Neural progenitor cell (in vitro differentiated cells): ENCODE measurements at regions not wholly inside any gene's neighbourhood (a gene's known extent, or its start where the extent isn't known, plus 50 kb on each side); places are given as distances from the start of the nearest gene placed in this dataset.

Source experiments
- DNase-seq: peaks from one replicate; pipeline ENCODE4 v3.0.0-alpha.2; 2016; ENCODE audit warnings: low spot score
- H2AFZ ChIP-seq: fragments of 200-600 bp; sonication (generic); replicated peaks from 2 replicates; pipeline ENCODE4 v1.6.1; 2016; ENCODE audit warnings: antibody characterized with exemption
- H3F3A ChIP-seq: fragments of 200-600 bp; sonication (generic); 2 replicates; pipeline ENCODE4 v1.6.1; 2016; ENCODE audit warnings: antibody characterized with exemption, low read depth
- H3K27ac ChIP-seq: fragments of 200-600 bp; sonication (generic); 2 replicates; pipeline ENCODE4 v1.5.1; 2016; ENCODE audit warnings: mild to moderate bottlenecking
- H3K27me3 ChIP-seq: fragments of 200-600 bp; sonication (generic); 2 replicates; pipeline ENCODE4 v1.6.1; 2016; ENCODE audit warnings: mild to moderate bottlenecking, moderate library complexity
- H3K36me3 ChIP-seq: fragments of 200-600 bp; sonication (generic); 2 replicates; pipeline ENCODE4 v1.5.1; 2016
- H3K4me1 ChIP-seq: fragments of 200-600 bp; sonication (generic); 2 replicates; pipeline ENCODE4 v1.6.1; 2016; ENCODE audit warnings: mixed run types
- H3K4me2 ChIP-seq: fragments of 200-600 bp; sonication (generic); 2 replicates; pipeline ENCODE4 v1.6.1; 2016
- H3K4me3 ChIP-seq: fragments of 200-600 bp; sonication (generic); 2 replicates; pipeline ENCODE4 v1.5.1; 2016
- H3K79me2 ChIP-seq: fragments of 200-600 bp; sonication (generic); 2 replicates; pipeline ENCODE4 v1.6.1; 2016; ENCODE audit warnings: low read depth
- H3K9ac ChIP-seq: fragments of 200-600 bp; sonication (generic); 2 replicates; pipeline ENCODE4 v1.6.1; 2016
- H3K9me3 ChIP-seq: fragments of 200-600 bp; sonication (generic); 2 replicates; pipeline ENCODE4 v1.5.1; 2016; ENCODE audit warnings: low read depth
- H4K20me1 ChIP-seq: fragments of 200-600 bp; sonication (generic); 2 replicates; pipeline ENCODE4 v1.6.1; 2016; ENCODE audit warnings: low read depth
- H3K27ac Mint-ChIP-seq: 3 replicates; pipeline ENCODE4 v1.8.0; 2021; ENCODE audit warnings: mixed read lengths
- H3K27me3 Mint-ChIP-seq: 2 replicates; pipeline ENCODE4 v1.8.0; 2022; ENCODE audit warnings: low read depth, mild to moderate bottlenecking, inconsistent platforms, moderate library complexity, mixed read lengths; ENCODE audit not compliant: insufficient read depth
- H3K36me3 Mint-ChIP-seq: 3 replicates; pipeline ENCODE4 v1.8.0; 2021; ENCODE audit warnings: mixed read lengths
- H3K4me1 Mint-ChIP-seq: 3 replicates; pipeline ENCODE4 v1.8.0; 2021; ENCODE audit warnings: mixed read lengths
- H3K4me3 Mint-ChIP-seq: 3 replicates; pipeline ENCODE4 v1.8.0; 2021; ENCODE audit warnings: mild to moderate bottlenecking, moderate library complexity, mixed read lengths
- H3K9me3 Mint-ChIP-seq: 3 replicates; pipeline ENCODE4 v1.8.0; 2020; ENCODE audit warnings: mixed read lengths
- EZH2 ChIP-seq: fragments of 200-600 bp; sonication (generic); IDR thresholded peaks from 2 replicates; pipeline ENCODE4 v1.6.1; 2017; ENCODE audit warnings: antibody characterized with exemption, mild to moderate bottlenecking, moderate library complexity
- EZH2phosphoT487 ChIP-seq: fragments of 200-600 bp; sonication (generic); IDR thresholded peaks from 2 replicates; pipeline ENCODE4 v1.6.1; 2017; ENCODE audit warnings: antibody characterized with exemption
- TF ChIP-seq, protein P1 (sequence below): fragments of 200-600 bp; sonication (generic); IDR thresholded peaks from 2 replicates; pipeline ENCODE4 v1.5.1; 2017; ENCODE audit warnings: antibody characterized with exemption, mild to moderate bottlenecking

DNA sequence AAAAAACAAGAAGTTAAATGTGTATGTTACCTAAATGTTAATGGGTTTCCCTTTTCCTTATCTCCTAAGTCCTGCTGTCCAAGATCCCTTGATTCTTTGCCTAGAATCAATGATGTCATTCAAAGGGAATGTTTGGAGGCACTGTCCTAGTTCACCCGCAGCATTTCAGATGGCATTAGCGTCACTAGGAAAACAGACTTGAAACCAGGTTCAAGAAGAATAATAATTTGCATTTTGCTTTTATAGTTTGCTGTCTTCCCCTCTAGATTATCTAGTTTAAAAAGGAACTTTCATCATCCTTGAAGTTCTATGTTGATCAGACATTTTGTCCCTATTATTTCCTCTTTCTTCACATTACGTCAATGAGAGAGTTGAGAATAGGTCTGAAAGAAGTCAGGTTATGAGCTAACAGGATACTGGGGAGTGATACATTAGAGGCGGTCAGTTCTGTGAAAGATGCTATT, 234.1 kb upstream of the PGRMC2 start:
- no peak overlapping the region for H2AFZ ChIP-seq
- TF ChIP-seq, protein P1, sequence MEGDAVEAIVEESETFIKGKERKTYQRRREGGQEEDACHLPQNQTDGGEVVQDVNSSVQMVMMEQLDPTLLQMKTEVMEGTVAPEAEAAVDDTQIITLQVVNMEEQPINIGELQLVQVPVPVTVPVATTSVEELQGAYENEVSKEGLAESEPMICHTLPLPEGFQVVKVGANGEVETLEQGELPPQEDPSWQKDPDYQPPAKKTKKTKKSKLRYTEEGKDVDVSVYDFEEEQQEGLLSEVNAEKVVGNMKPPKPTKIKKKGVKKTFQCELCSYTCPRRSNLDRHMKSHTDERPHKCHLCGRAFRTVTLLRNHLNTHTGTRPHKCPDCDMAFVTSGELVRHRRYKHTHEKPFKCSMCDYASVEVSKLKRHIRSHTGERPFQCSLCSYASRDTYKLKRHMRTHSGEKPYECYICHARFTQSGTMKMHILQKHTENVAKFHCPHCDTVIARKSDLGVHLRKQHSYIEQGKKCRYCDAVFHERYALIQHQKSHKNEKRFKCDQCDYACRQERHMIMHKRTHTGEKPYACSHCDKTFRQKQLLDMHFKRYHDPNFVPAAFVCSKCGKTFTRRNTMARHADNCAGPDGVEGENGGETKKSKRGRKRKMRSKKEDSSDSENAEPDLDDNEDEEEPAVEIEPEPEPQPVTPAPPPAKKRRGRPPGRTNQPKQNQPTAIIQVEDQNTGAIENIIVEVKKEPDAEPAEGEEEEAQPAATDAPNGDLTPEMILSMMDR: no peak
- no peak for TF ChIP-seq EZH2
- no peak for TF ChIP-seq EZH2phosphoT487
- no peak for DNase-seq
- no peaks in the 10 kb centered on the region for H4K20me1 ChIP-seq
- no peaks in the 10 kb centered on the region for H3K4me1 ChIP-seq
- Mint-ChIP-seq H3K36me3 (peaks cover 2% of the 10 kb centered on the region), H3K4me1 (peaks cover 28% of the 10 kb centered on the region), H3K27ac (no peak overlapping the region), H3K27me3 (peaks cover 12% of the 10 kb centered on the region), H3K9me3 (peaks cover 5% of the 10 kb centered on the region), H3K4me3 (no peak overlapping the region)
- no peak overlapping the region for H3K4me3 ChIP-seq
- no peaks in the 10 kb centered on the region for H3K79me2 ChIP-seq
- H3K27me3 ChIP-seq: no peaks in the 10 kb centered on the region
- H3K27ac ChIP-seq: no peak overlapping the region
- no peaks in the 10 kb centered on the region for H3K36me3 ChIP-seq
- no peaks in the 10 kb centered on the region for H3K9me3 ChIP-seq
- peaks cover 3% of the 10 kb centered on the region for H3F3A ChIP-seq
- no peak overlapping the region for H3K9ac ChIP-seq
- no peak overlapping the region for H3K4me2 ChIP-seq

- Mint-ChIP-seq H3K9me3 (peaks cover 5% of the 10 kb centered on the region), H3K36me3 (peaks cover 2% of the 10 kb centered on the region), H3K4me3 (no peak overlapping the region), H3K4me1 (peaks cover 30% of the 10 kb centered on the region), H3K27ac (no peak overlapping the region), H3K27me3 (peaks cover 14% of the 10 kb centered on the region)
- H3K4me3 ChIP-seq: no peak overlapping the region
- DNase-seq: no peak
- TF ChIP-seq, protein P1: no peak
- TF ChIP-seq EZH2: no peak
- TF ChIP-seq EZH2phosphoT487: no peak
- peaks cover 3% of the 10 kb centered on the region for H3F3A ChIP-seq
- H3K79me2 ChIP-seq: no peaks in the 10 kb centered on the region
- no peaks in the 10 kb centered on the region for H3K4me1 ChIP-seq
- no peak overlapping the region for H2AFZ ChIP-seq
- no peak overlapping the region for H3K9ac ChIP-seq
- no peaks in the 10 kb centered on the region for H3K36me3 ChIP-seq
- H3K27ac ChIP-seq: no peak overlapping the region
- H3K27me3 ChIP-seq: no peaks in the 10 kb centered on the region
- H3K4me2 ChIP-seq: no peak overlapping the region
- no peaks in the 10 kb centered on the region for H3K9me3 ChIP-seq
- no peaks in the 10 kb centered on the region for H4K20me1 ChIP-seq
These were observed 233.5 kb upstream of the PGRMC2 start for GRCh38 chr4:128521156-128521555.

GRCh38 chr4:128519163-128519830, 231.7 kb upstream of the PGRMC2 start:
- H3F3A ChIP-seq: peaks cover 3% of the 10 kb centered on the region
- H3K4me1 ChIP-seq: no peaks in the 10 kb centered on the region
- Mint-ChIP-seq H3K27me3 (peaks cover 15% of the 10 kb centered on the region), H3K36me3 (peaks cover 2% of the 10 kb centered on the region), H3K9me3 (peaks cover 6% of the 10 kb centered on the region), H3K4me3 (no peak overlapping the region), H3K27ac (no peak overlapping the region), H3K4me1 (peaks cover 32% of the 10 kb centered on the region)
- H3K79me2 ChIP-seq: no peaks in the 10 kb centered on the region
- no peak overlapping the region for H3K4me3 ChIP-seq
- H4K20me1 ChIP-seq: no peaks in the 10 kb centered on the region
- H3K9me3 ChIP-seq: no peaks in the 10 kb centered on the region
- no peak overlapping the region for H3K27ac ChIP-seq
- no peak overlapping the region for H3K4me2 ChIP-seq
- no peak for DNase-seq
- H3K9ac ChIP-seq: no peak overlapping the region
- no peaks in the 10 kb centered on the region for H3K27me3 ChIP-seq
- H3K36me3 ChIP-seq: no peaks in the 10 kb centered on the region
- TF ChIP-seq EZH2phosphoT487: no peak
- no peak for TF ChIP-seq EZH2
- TF ChIP-seq, protein P1: no peak
- H2AFZ ChIP-seq: no peak overlapping the region
